Neural progenitor cell (in vitro differentiated cells): ENCODE measurements at regions not wholly inside any gene's neighbourhood (a gene's known extent, or its start where the extent isn't known, plus 50 kb on each side); places are given as distances from the start of the nearest gene placed in this dataset.
A peak's percentile ranks its signal among the peaks of the same experiment; 100 is the strongest.

ENCODE experiments used
- DNase-seq: peaks from one replicate; pipeline ENCODE4 v3.0.0-alpha.2; 2016; ENCODE audit warnings: low spot score
- H2AFZ ChIP-seq: fragments of 200-600 bp; sonication (generic); replicated peaks from 2 replicates; pipeline ENCODE4 v1.6.1; 2016; ENCODE audit warnings: antibody characterized with exemption
- H3F3A ChIP-seq: fragments of 200-600 bp; sonication (generic); 2 replicates; pipeline ENCODE4 v1.6.1; 2016; ENCODE audit warnings: antibody characterized with exemption, low read depth
- H3K27ac ChIP-seq: fragments of 200-600 bp; sonication (generic); 2 replicates; pipeline ENCODE4 v1.5.1; 2016; ENCODE audit warnings: mild to moderate bottlenecking
- H3K27me3 ChIP-seq: fragments of 200-600 bp; sonication (generic); 2 replicates; pipeline ENCODE4 v1.6.1; 2016; ENCODE audit warnings: mild to moderate bottlenecking, moderate library complexity
- H3K36me3 ChIP-seq: fragments of 200-600 bp; sonication (generic); 2 replicates; pipeline ENCODE4 v1.5.1; 2016
- H3K4me1 ChIP-seq: fragments of 200-600 bp; sonication (generic); 2 replicates; pipeline ENCODE4 v1.6.1; 2016; ENCODE audit warnings: mixed run types
- H3K4me2 ChIP-seq: fragments of 200-600 bp; sonication (generic); 2 replicates; pipeline ENCODE4 v1.6.1; 2016
- H3K4me3 ChIP-seq: fragments of 200-600 bp; sonication (generic); 2 replicates; pipeline ENCODE4 v1.5.1; 2016
- H3K79me2 ChIP-seq: fragments of 200-600 bp; sonication (generic); 2 replicates; pipeline ENCODE4 v1.6.1; 2016; ENCODE audit warnings: low read depth
- H3K9ac ChIP-seq: fragments of 200-600 bp; sonication (generic); 2 replicates; pipeline ENCODE4 v1.6.1; 2016
- H3K9me3 ChIP-seq: fragments of 200-600 bp; sonication (generic); 2 replicates; pipeline ENCODE4 v1.5.1; 2016; ENCODE audit warnings: low read depth
- H4K20me1 ChIP-seq: fragments of 200-600 bp; sonication (generic); 2 replicates; pipeline ENCODE4 v1.6.1; 2016; ENCODE audit warnings: low read depth
- H3K27ac Mint-ChIP-seq: 3 replicates; pipeline ENCODE4 v1.8.0; 2021; ENCODE audit warnings: mixed read lengths
- H3K27me3 Mint-ChIP-seq: 2 replicates; pipeline ENCODE4 v1.8.0; 2022; ENCODE audit warnings: low read depth, mild to moderate bottlenecking, inconsistent platforms, moderate library complexity, mixed read lengths; ENCODE audit not compliant: insufficient read depth
- H3K36me3 Mint-ChIP-seq: 3 replicates; pipeline ENCODE4 v1.8.0; 2021; ENCODE audit warnings: mixed read lengths
- H3K4me1 Mint-ChIP-seq: 3 replicates; pipeline ENCODE4 v1.8.0; 2021; ENCODE audit warnings: mixed read lengths
- H3K4me3 Mint-ChIP-seq: 3 replicates; pipeline ENCODE4 v1.8.0; 2021; ENCODE audit warnings: mild to moderate bottlenecking, moderate library complexity, mixed read lengths
- H3K9me3 Mint-ChIP-seq: 3 replicates; pipeline ENCODE4 v1.8.0; 2020; ENCODE audit warnings: mixed read lengths
- EZH2 ChIP-seq: fragments of 200-600 bp; sonication (generic); IDR thresholded peaks from 2 replicates; pipeline ENCODE4 v1.6.1; 2017; ENCODE audit warnings: antibody characterized with exemption, mild to moderate bottlenecking, moderate library complexity
- EZH2phosphoT487 ChIP-seq: fragments of 200-600 bp; sonication (generic); IDR thresholded peaks from 2 replicates; pipeline ENCODE4 v1.6.1; 2017; ENCODE audit warnings: antibody characterized with exemption
- TF ChIP-seq, protein P1 (sequence below): fragments of 200-600 bp; sonication (generic); IDR thresholded peaks from 2 replicates; pipeline ENCODE4 v1.5.1; 2017; ENCODE audit warnings: antibody characterized with exemption, mild to moderate bottlenecking

DNA sequence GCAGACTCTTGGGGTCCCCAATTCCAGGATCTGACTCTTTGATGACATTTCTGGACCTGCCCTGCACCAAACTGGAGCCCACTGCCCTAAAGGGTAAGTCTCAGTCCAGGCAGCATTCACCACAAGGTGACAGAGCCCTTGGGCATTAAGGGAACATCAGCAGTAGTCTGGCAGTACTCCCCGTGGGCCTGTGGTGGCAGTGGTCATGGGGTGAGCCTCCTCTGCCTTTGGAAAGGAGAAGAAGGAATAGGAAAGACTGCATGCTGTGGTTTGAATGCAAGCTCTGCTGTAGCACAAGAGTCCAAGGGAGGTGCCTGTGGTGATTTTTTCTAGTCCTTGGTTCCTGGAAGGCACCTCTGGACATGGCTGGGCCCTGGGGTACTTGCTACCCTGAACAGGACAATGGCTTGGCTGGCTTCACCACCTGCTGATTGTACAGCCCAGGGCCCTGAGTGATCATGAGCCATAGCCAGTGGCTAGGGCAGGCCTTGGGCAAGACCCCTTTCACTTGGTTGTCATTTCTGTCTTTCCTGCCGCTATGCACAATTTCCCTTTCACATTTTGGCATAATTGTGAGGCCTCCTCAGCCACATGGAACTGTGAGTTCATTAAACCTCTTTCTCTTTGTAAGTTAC is 160.7 kb upstream of the GRIA4 start:
- Mint-ChIP-seq H3K27me3 (peaks cover 6% of the 10 kb centered on the region), H3K4me1 (no peaks in the 10 kb centered on the region), H3K27ac (no peak overlapping the region), H3K9me3 (peaks cover 11% of the 10 kb centered on the region), H3K36me3 (no peaks in the 10 kb centered on the region), H3K4me3 (no peak overlapping the region)
- H3K79me2 ChIP-seq = no peaks in the 10 kb centered on the region
- no peak overlapping the region for H3K27ac ChIP-seq
- H4K20me1 ChIP-seq = no peaks in the 10 kb centered on the region
- H3K4me3 ChIP-seq = no peak overlapping the region
- H3K4me1 ChIP-seq = no peaks in the 10 kb centered on the region
- no peaks in the 10 kb centered on the region for H3K9me3 ChIP-seq
- no peak overlapping the region for H3K9ac ChIP-seq
- H2AFZ ChIP-seq = no peak overlapping the region
- no peak for DNase-seq
- TF ChIP-seq EZH2phosphoT487 (no peak), EZH2 (no peak)
- TF ChIP-seq, protein P1, sequence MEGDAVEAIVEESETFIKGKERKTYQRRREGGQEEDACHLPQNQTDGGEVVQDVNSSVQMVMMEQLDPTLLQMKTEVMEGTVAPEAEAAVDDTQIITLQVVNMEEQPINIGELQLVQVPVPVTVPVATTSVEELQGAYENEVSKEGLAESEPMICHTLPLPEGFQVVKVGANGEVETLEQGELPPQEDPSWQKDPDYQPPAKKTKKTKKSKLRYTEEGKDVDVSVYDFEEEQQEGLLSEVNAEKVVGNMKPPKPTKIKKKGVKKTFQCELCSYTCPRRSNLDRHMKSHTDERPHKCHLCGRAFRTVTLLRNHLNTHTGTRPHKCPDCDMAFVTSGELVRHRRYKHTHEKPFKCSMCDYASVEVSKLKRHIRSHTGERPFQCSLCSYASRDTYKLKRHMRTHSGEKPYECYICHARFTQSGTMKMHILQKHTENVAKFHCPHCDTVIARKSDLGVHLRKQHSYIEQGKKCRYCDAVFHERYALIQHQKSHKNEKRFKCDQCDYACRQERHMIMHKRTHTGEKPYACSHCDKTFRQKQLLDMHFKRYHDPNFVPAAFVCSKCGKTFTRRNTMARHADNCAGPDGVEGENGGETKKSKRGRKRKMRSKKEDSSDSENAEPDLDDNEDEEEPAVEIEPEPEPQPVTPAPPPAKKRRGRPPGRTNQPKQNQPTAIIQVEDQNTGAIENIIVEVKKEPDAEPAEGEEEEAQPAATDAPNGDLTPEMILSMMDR = no peak
- no peaks in the 10 kb centered on the region for H3F3A ChIP-seq
- no peak overlapping the region for H3K4me2 ChIP-seq
- H3K36me3 ChIP-seq = no peaks in the 10 kb centered on the region
- H3K27me3 ChIP-seq = no peaks in the 10 kb centered on the region

DNA sequence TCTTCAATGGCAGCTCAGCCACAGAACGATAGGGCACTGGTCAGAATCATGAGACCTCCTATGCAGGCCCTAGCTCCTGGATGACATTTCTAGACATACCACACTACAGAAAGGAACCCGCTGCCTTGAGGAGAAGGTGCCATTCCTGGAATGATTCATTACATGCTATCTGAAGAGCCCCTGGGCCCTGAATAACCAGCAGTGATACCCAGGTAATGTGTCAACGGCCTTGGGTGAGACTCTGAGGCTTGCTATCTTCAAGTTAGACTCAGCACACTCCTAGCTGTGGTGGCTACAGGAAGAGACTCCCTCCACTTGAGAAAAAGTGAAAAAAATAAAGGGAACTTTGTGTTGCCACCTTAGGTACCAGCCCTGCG is 161.2 kb upstream of the GRIA4 start:
- Mint-ChIP-seq H3K27ac (no peak overlapping the region), H3K4me1 (no peaks in the 10 kb centered on the region), H3K9me3 (peaks cover 14% of the 10 kb centered on the region), H3K27me3 (peaks cover 6% of the 10 kb centered on the region), H3K4me3 (no peak overlapping the region), H3K36me3 (no peaks in the 10 kb centered on the region)
- no peaks in the 10 kb centered on the region for H3K4me1 ChIP-seq
- H3K27me3 ChIP-seq = no peaks in the 10 kb centered on the region
- TF ChIP-seq, protein P1 = no peak
- TF ChIP-seq EZH2 = no peak
- TF ChIP-seq EZH2phosphoT487 = no peak
- H3K9ac ChIP-seq = no peak overlapping the region
- H2AFZ ChIP-seq = no peak overlapping the region
- no peaks in the 10 kb centered on the region for H4K20me1 ChIP-seq
- H3K27ac ChIP-seq = no peak overlapping the region
- H3K79me2 ChIP-seq = no peaks in the 10 kb centered on the region
- H3K9me3 ChIP-seq = no peaks in the 10 kb centered on the region
- H3K4me3 ChIP-seq = no peak overlapping the region
- no peaks in the 10 kb centered on the region for H3K36me3 ChIP-seq
- no peak for DNase-seq
- H3K4me2 ChIP-seq = no peak overlapping the region
- no peaks in the 10 kb centered on the region for H3F3A ChIP-seq

DNA sequence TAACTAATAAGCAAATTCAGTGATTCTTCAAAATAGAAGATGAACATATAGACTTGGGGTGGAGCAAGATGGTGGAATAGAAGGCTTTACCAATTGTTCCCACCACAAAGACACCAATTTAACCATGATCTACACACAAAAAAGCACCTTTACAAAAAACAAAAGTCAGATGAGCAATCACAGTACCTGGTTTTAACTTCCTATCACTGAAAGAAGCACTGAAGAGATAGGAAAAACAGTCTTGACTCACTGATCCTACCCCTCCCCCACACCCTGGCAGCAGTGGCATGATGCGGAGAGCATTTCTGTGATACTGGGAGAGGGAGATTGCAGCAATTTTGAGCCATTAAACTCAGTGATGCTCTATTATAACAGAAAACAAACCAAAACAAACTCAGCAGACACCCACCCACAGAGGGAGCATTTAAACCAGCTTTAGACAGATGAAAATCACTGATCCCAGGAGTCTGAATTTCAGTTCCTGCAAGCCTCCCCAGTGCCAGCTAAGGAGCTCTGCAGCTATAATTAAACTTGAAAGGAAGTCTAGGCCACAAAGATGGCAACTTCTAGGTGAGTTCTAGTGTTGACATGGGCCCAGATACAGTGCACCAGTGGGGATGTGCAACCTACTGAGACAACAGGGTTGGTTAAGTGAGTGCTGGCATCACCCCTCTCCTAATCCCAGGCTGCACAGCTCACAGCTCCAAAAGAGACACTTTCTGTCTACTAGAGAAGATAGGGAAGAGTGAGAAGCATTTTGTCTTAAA is 161.8 kb upstream of the GRIA4 start:
- no peaks in the 10 kb centered on the region for H3K27me3 ChIP-seq
- H3K36me3 ChIP-seq = no peaks in the 10 kb centered on the region

More for the DNA sequence above, 161.8 kb upstream of the GRIA4 start:
- H3K9me3 ChIP-seq = no peaks in the 10 kb centered on the region
- DNase-seq = no peak
- no peak for TF ChIP-seq EZH2phosphoT487
- TF ChIP-seq, protein P1 = no peak
- no peak for TF ChIP-seq EZH2
- H3K79me2 ChIP-seq = no peaks in the 10 kb centered on the region
- H3K9me3 Mint-ChIP-seq = peaks cover 15% of the 10 kb centered on the region
- no peaks in the 10 kb centered on the region for H3F3A ChIP-seq
- no peak overlapping the region for H3K4me2 ChIP-seq
- H3K36me3 Mint-ChIP-seq = no peaks in the 10 kb centered on the region
- H3K4me3 ChIP-seq = no peak overlapping the region
- H3K27ac Mint-ChIP-seq = no peak overlapping the region
- H3K9ac ChIP-seq = no peak overlapping the region
- H3K27ac ChIP-seq = no peak overlapping the region
- H3K4me1 ChIP-seq = no peaks in the 10 kb centered on the region
- no peaks in the 10 kb centered on the region for H4K20me1 ChIP-seq
- H3K4me1 Mint-ChIP-seq = no peaks in the 10 kb centered on the region
- H3K4me3 Mint-ChIP-seq = no peak overlapping the region
- peak overlapping the region; percentile 27 for H2AFZ ChIP-seq
- H3K27me3 Mint-ChIP-seq = peaks cover 6% of the 10 kb centered on the region
